ENCODE measurements at regions not wholly inside any gene's neighbourhood (a gene's known extent, or its start where the extent isn't known, plus 50 kb on each side); places are given as distances from the start of the nearest gene placed in this dataset.
"Not testable (repeated sequence)": the region's sequence is repeated elsewhere in the genome, so short reads cannot be mapped to it uniquely, and the experiment has no call there.

- not testable (repeated sequence) for ATAC-seq, DNase-seq
These were observed 492.9 kb upstream of the ARPP21 start for GRCh38 chr3:35146256-35147035.

- ATAC-seq = no peak
- no peak for DNase-seq
These were observed 455.2 kb upstream of the ARPP21 start for GRCh38 chr3:35183927-35184675.

DNA sequence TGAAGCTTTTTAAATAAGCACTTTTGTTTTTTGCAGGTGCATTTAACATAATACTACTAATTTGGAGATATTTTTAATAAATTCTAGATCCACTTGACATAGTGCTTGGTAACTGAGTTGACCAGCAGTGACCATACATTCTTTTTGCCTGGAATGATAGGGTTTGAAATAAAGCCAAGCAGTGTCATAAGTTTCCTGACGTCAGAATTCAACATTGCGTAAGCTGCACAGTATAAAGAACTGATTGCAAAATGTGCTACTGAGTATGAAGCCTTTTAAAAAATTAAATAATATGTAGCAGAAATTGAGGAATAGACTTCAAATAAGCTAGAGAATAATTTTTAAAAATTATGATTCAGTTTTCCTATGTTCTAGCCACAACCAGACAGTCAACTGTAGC, 454.6 kb upstream of the ARPP21 start:
- DNase-seq (no peak), ATAC-seq (no peak)

DNA sequence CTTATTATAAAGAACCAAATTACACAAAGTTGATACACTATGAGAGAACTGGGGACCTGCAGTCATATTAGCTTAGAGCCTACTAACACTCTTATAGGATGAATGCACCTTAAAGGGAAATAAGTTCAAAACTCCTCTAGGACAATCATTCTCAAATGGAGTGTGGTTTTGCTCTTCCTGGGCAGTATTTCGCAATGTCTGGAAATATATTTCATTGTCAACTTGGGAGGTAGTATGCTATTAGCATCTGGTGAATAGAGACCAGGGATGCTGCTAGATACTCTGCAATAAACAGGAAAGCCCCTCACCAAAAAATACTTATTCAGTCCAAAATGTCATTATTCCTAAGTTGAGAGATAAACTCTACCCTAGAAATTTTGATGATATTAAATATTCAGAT, 451.4 kb upstream of the ARPP21 start:
- ATAC-seq (no peak), DNase-seq (no peak)

- DNase-seq = no peak
- no peak for ATAC-seq
These were observed 444.7 kb upstream of the ARPP21 start for GRCh38 chr3:35194666-35195065.

DNA sequence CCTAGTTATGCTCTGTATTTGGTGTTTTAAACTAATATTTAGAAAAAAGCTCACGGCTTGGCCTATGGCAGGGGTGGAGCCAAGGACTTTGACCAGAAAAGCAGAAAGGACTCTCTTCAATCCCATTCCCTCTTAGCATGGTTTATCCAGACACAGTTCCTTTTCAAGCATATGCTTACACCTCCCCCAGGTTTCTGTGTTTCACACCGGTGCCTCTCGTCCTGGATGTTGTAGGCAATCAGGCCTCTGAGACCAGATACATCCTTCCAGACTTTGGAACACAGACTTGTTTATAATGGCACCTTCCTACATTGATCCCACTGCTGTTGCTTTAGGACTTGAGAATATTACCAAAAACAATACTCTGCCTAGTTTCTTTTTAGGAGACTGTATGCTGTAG, 440.5 kb upstream of the ARPP21 start:
- no peak for DNase-seq

DNA sequence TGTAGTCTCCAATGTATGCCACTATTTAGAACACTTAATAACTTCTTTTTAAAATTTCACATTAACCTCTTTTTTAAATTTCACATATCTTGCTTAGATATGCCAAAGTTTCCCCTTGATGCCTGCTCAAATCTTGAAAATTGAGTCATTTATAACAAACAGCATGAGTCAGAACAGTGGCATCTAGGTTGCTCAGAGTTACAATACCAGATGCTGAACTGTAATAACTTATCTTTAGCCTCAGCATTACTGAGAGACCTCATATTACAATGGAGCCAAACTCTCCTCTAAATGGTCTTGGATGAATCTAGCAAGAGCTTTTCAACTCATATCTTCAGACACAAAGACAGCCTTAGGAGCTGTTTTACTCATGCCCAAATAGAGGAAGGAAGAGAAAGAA, 439.3 kb upstream of the ARPP21 start:
- no peak for ATAC-seq

More for the DNA sequence above, 440.5 kb upstream of the ARPP21 start:
- ATAC-seq = no peak

GRCh38 chr3:35201211-35201610, 438.1 kb upstream of the ARPP21 start:
- ATAC-seq = no peak
- DNase-seq = no peak

More for the DNA sequence above, 439.3 kb upstream of the ARPP21 start:
- DNase-seq = no peak

DNA sequence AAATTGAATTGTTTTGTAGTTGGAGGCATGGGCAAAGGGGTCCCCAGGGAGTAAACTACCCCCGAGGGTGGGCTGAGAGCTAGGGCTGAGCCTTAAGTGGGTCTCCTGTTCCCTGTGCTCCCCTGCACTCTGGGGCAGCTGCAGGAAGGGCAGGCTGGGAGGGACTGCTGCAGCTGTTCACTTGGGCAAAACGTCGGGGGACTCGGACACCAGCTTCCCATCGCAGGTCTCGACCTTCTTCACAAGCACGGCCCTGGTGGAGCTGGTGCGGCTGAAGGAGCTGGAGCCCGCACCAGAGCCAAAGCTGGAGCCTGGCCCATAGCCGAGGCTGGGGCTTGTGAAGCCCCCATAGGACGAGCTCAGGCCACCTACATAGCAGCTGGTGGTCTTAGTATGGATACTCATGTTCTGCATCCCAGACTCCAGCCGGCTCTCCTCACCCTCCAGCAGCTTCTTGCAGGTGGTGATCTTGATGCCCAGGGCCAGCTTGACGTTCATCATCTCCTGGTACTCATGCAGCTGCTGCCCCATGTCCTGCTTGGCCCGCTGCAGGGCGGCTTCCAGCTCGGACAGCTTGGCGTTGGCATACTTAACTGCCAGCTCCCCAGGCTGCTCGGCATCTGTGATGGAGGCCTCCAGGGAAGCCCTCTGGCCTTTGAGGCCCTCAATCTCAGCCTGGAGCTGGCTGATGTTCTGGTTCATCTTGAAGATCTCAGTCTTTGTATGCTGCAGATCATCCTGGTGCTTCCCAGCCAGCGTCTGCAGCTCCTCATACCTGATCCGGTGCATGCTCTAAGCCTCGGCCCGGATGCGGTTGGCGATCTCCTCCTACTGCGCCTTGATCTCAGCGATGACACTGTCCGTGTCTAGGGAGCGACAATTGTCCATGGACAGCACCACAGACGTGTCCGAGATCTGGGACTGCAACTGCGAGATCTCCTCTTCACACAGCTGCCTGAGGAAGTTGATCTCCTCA, 423.5 kb upstream of the ARPP21 start:
- no peak for DNase-seq
- ATAC-seq = no peak

DNA sequence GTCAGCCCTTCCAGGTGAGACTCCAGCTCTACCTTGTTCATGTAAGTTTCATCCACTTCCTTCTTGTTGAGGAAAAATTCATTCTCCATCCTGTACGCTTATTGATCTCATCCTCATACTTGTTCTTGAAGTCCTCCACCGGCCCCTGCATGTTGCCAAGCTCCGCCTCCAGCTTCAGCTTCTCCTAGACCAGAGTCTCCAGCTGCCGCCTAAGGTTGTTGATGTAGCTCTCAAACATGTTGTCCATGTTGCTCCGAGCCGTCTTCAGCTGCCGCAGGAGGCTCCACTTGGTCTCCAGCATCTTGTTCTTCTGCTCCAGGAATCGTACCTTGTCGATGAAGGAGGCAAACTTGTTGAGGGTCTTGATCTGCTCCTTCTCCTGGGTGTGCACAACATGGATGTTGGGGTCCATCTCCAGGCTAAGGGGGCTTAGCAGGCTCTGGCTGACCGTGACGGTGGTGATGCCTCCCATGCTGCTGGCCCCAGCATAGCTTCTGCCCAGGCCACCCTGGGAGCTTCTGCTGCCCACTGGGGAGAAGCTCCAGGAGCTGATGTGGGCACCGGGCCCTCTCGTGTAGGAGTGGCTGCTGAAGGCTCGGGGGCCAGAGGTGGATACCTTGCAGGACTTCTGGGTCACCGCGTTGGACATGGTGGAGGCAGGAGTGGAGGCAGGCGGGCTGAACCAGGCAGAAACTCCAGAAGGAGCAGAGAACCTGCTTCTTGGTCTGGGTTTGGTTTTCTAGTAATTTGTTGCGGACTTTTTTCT, 422.6 kb upstream of the ARPP21 start:
- ATAC-seq (no peak), DNase-seq (no peak)

- ATAC-seq (no peak), DNase-seq (no peak)
These were observed 415.5 kb upstream of the ARPP21 start for GRCh38 chr3:35223632-35224394.

- DNase-seq (no peak), ATAC-seq (no peak)
These were observed 414.6 kb upstream of the ARPP21 start for GRCh38 chr3:35224565-35225295.

DNA sequence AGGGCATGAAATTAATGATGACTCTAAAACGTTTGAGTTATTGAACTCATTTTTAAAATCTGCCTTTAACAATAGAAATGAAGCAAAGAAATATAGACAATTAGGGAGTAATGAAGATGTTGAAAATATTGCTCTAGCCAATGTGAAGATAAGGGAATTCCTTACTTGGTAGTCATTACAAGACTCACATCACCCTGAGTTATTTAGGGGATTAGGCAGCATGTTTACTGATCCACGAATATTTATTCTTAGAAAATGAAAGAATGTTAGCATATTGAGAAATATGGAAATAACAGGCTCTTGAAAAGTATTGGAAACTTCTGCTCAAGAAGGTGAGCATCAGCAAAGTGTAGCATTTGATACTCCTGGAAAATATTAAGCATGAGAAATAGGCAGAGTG, 398.1 kb upstream of the ARPP21 start:
- DNase-seq (no peak), ATAC-seq (no peak)

DNA sequence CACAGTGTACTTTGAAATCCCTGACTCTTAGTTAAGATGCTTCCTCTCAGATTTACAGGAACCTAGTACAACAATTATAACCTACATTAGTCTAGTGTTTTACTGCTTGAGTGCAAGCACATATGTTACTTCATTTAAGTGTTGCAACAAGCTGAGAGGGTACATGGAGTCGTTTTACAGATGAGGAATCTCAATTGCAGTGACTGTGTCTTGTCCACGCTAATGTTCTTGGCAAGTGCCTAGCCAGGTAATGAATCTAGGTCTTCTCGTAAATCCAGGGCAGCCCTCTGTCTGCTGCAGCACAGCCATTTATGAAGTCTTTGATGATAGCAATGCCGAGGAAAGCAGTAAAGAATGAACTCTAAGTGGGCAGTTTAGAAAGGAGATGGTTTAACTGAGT, 384.4 kb upstream of the ARPP21 start:
- no peak for ATAC-seq
- DNase-seq = no peak

GRCh38 chr3:35257641-35258040, 381.7 kb upstream of the ARPP21 start:
- ATAC-seq (no peak), DNase-seq (no peak)

GRCh38 chr3:35262406-35262805, 376.9 kb upstream of the ARPP21 start:
- DNase-seq = no peak
- ATAC-seq = no peak

DNA sequence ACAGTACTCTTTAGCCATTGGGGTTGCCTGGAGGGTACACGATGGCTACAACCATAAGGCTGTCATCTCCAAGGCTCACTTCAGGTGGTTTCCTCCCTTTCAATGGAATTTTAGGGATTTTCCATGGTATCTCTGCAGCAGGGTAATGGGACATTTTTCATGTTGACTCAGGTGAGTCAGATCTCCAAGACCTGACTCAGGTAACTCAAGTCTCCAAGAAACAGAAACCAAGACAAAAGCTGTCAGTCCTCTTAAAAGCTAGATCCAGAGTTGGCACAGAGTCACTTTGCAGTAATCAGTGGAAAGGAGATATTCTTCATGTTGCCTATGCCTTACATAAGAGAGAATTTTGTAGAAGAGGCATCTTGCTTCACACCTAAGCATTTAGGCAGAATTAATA, 375.8 kb upstream of the ARPP21 start:
- DNase-seq (no peak), ATAC-seq (no peak)

- not testable (repeated sequence) for DNase-seq, ATAC-seq
These were observed 373.3 kb upstream of the ARPP21 start for GRCh38 chr3:35266065-35266464.

DNA sequence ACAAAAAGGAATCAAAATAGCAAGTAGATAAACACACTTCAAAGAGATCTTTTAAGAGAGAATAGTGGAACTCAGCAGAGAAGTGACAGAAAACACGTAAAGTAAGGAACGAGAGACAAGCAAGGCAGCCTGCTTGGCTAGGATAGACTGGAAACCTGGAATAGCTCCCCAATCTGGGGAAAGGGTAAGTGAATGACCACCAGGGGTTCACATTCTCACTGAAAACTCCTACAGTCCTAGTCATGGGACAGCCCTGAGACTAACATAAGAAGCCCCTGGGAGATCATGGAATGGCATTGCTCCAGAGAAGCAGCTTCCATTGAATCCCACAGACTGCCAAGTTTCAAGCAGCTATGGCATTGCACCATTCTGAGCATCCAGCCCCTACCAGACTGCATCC, 363.6 kb upstream of the ARPP21 start:
- ATAC-seq (no peak), DNase-seq (no peak)

GRCh38 chr3:35276568-35276967, 362.8 kb upstream of the ARPP21 start:
- DNase-seq = no peak

More at GRCh38 chr3:35276568-35276967, 362.8 kb upstream of the ARPP21 start:
- no peak for ATAC-seq

Data from stimulated activated naive CD8-positive, alpha-beta T cell treated with anti-CD3 and anti-CD28 coated beads, Interleukin-15, Interleukin-2, amounts not matched to agents 100 U/mL and 50 U/mL, for 24 hours (primary cell).